Bronchial epithelial cell (primary cell): ENCODE measurements at regions not wholly inside any gene's neighbourhood (a gene's known extent, or its start where the extent isn't known, plus 50 kb on each side); places are given as distances from the start of the nearest gene placed in this dataset.

Source experiments
- DNase-seq: peaks from one replicate; pipeline ENCODE4 v3.0.0-alpha.2; 2010; ENCODE audit warnings: low read depth
- FAIRE-seq: peaks from 2 replicates; lab custom pipeline; 2011; peaks lifted over from hg19 to GRCh38; lab: Jason Lieb, UNC
- H3K27me3 ChIP-seq: 2 replicates; pipeline ENCODE4 v1.5.1; 2011; ENCODE audit warnings: low read length; ENCODE audit not compliant: control insufficient read depth, insufficient read depth
- H3K36me3 ChIP-seq: 2 replicates; pipeline ENCODE4 v1.5.1; 2011; ENCODE audit warnings: low read length; ENCODE audit not compliant: control insufficient read depth, insufficient read depth
- H3K4me3 ChIP-seq: 2 replicates; pipeline ENCODE4 v1.5.1; 2011; ENCODE audit warnings: mild to moderate bottlenecking, low read depth, low read length, control low read depth
- CTCF ChIP-seq: IDR thresholded peaks from 2 replicates; pipeline ENCODE4 v1.5.1; 2011; ENCODE audit warnings: mild to moderate bottlenecking, moderate library complexity, low read length, control low read depth, inconsistent platforms; ENCODE audit not compliant: insufficient read depth, severe bottlenecking

- Histone ChIP-seq H3K36me3 (no peaks in the 10 kb centered on the region), H3K4me3 (no peak overlapping the region), H3K27me3 (no peaks in the 10 kb centered on the region)
- TF ChIP-seq CTCF = peak; percentile 74
- FAIRE-seq = no peak
- DNase-seq = peak; percentile 38
Observed at GRCh38 chr9:117555964-117556629, 141.2 kb upstream of the ASTN2 start.

GRCh38 chr9:117552811-117553210 lies 138.0 kb upstream of the ASTN2 start:
- H3K4me3 ChIP-seq = no peak overlapping the region
- no peaks in the 10 kb centered on the region for H3K27me3 ChIP-seq
- FAIRE-seq (no peak), DNase-seq (no peak)
- H3K36me3 ChIP-seq = no peaks in the 10 kb centered on the region
- no peak for TF ChIP-seq CTCF

- Histone ChIP-seq H3K36me3 (no peaks in the 10 kb centered on the region), H3K27me3 (no peaks in the 10 kb centered on the region), H3K4me3 (no peak overlapping the region)
- DNase-seq (no peak), FAIRE-seq (no peak)
- TF ChIP-seq CTCF = no peak
Observed at GRCh38 chr9:117551171-117551570, 136.3 kb upstream of the ASTN2 start.

GRCh38 chr9:117549444-117549843 lies 134.6 kb upstream of the ASTN2 start:
- TF ChIP-seq CTCF = no peak
- H3K36me3 ChIP-seq = no peaks in the 10 kb centered on the region
- H3K27me3 ChIP-seq = no peaks in the 10 kb centered on the region
- FAIRE-seq (no peak), DNase-seq (no peak)
- no peak overlapping the region for H3K4me3 ChIP-seq

GRCh38 chr9:117548556-117548955 lies 133.7 kb upstream of the ASTN2 start:
- no peak for DNase-seq
- Histone ChIP-seq H3K4me3 (no peak overlapping the region), H3K36me3 (no peaks in the 10 kb centered on the region), H3K27me3 (no peaks in the 10 kb centered on the region)
- no peak for TF ChIP-seq CTCF
- no peak for FAIRE-seq

- FAIRE-seq (no peak), DNase-seq (no peak)
- no peaks in the 10 kb centered on the region for H3K36me3 ChIP-seq
- H3K27me3 ChIP-seq = no peaks in the 10 kb centered on the region
- no peak for TF ChIP-seq CTCF
- H3K4me3 ChIP-seq = no peak overlapping the region
Observed at GRCh38 chr9:117547904-117548303, 133.0 kb upstream of the ASTN2 start.
